ENCODE measurements at regions not wholly inside any gene's neighbourhood (a gene's known extent, or its start where the extent isn't known, plus 50 kb on each side); places are given as distances from the start of the nearest gene placed in this dataset.

- no peak for DNase-seq (ENCODE audit: low spot score)
These were observed 73.3 kb downstream of the RFC3 start for GRCh38 chr13:33891196-33891742.

- no peak for DNase-seq (ENCODE audit: low spot score)
These were observed 75.6 kb downstream of the RFC3 start for GRCh38 chr13:33893559-33893958.

GRCh38 chr13:33904431-33904830 lies 86.5 kb downstream of the RFC3 start:
- DNase-seq (ENCODE audit: low spot score) = no peak

- no peak for DNase-seq (ENCODE audit: low spot score)
These were observed 90.2 kb downstream of the RFC3 start for GRCh38 chr13:33908116-33908515.

DNA sequence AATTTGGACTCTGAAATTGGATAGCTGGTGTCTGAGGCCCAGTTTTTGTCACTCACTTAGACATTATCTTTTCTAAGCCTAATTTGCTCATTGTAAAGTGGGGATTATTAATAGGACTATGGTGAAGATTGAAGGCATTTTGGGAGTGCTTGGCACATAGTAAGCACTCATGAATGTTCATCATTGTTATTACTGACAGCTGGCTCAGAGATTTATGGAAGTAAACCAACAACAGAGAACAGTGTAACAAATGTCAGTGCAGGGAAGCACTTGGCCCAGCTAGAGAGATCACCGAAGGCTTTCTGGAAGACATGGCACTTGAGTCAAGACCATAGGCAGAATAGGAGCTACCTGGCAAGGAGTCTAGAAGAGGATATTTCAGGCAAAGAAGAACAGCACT lies 92.3 kb downstream of the RFC3 start:
- no peak for DNase-seq (ENCODE audit: low spot score)

GRCh38 chr13:33911521-33911920 lies 93.6 kb downstream of the RFC3 start:
- no peak for DNase-seq (ENCODE audit: low spot score)

DNA sequence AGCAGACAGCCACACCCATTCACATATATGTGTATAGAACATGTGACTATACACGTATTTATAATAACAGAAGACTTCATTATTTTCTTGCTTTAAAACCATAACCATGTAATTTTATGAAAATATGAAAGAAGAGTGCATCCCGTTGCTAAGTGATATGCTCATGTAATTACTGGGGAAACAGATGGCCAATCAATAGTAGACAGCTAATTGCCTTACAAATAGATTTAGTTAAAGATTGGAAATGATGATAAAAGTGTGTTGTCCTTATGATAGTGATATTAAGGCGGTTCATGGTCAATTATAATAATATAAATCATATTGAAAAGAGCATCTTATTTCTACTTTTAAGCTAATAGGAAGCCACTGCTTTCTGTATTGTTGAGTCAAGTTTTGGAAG lies 95.9 kb downstream of the RFC3 start:
- no peak for DNase-seq (ENCODE audit: low spot score)

DNA sequence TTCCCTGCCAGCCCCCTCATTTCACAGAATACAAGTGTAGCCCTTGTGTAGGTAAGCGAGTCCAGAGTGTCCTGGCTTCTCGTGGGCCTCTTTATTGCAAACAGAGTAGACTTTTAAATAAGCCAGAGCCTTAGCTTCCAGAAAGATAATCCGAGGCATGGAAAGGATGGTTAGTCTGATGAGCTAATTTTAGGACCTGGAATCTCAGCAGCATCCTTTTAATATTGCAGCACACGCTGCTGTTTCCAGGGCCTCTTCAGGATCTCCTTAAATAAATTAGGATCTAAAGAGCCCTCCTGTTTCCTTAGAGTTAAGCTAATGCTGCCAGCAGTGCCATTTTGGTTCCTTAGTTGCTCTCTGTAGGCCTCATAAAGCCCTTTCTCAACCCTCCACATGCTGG lies 99.2 kb downstream of the RFC3 start:
- peak; percentile 70 for DNase-seq (ENCODE audit: low spot score)

- peak; percentile 18 for DNase-seq (ENCODE audit: low spot score)
These were observed 100.4 kb downstream of the RFC3 start for GRCh38 chr13:33918199-33918932.

- DNase-seq (ENCODE audit: low spot score) = no peak
These were observed 101.2 kb downstream of the RFC3 start for GRCh38 chr13:33919120-33919519.

DNA sequence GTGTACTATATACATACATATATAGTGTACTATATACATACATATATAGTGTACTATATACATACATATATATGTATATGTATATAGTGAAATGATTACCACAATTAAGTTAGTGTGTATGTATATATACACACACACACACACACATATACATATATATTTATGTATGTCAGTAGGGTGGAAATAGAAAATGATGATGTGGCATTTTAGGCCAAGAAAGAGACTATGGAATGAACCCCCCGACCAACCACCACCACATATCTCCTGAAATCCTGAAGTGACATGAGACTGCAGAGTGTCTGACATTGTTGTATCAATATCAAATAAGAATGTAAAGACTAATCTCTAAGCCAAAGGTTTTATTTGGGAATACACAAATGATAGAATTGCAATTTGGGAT lies 107.6 kb downstream of the RFC3 start:
- DNase-seq (ENCODE audit: low spot score) = no peak

DNA sequence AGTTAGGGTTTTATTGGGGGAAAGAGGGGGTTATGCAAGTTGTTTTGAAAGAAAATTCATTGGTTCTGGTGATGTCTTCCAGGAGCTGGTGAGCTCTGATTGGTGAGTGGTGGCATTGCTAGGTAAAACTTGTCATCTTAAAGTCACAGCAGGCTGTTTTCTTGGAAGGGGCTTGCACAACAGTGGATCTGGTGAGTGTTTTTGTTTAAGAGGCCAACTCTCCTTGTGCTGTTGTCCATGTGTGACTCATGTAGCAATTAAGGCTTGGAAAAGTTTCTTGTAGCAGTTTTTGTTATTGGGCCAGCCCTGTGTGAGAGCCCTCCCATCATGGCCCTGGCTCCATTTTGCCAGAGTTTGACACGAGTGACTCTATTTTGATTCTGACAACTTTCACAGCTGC lies 109.4 kb downstream of the RFC3 start:
- no peak for DNase-seq (ENCODE audit: low spot score)

DNA sequence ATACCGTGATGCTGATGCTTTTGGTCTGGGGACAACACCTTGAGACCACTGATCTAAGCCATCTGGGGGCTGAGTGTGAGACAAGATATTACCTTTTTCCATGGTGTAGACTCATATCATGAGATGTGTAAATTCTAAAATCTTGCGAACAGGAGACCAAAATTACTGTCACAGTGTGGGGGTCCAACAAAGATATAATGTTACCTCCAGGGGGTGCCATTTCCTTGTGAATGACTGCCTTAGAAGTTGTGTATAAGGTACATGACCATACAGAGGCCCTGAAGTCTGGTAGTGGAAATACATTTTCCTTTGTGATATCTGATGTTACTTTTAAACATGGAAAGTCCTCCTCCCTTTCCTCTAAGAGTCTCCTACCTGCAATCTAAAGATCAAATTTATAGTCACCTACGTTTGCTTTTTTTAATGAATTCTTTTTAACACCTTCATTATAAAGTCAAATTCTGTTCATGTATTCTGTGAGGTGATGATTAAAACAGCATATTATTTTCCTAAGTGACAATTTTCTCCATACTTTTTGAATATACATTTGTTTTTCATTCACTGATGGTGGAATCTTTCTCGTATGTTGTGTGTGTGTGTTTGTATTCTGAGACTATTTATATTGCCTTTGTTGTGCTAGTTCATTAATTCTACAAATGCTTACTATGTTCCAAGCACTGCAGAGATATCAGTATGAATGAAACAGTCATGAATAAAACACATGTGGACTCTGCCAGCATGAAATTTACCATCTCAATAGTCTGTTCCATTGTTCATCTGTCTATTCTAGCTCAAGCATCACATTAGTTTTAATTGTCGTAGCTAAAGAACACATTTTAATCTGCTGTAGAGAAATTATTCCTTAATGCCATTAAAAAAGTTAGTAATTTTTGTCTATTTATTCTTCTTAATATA lies 113.7 kb downstream of the RFC3 start:
- peak; percentile 40 for DNase-seq (ENCODE audit: low spot score)

DNA sequence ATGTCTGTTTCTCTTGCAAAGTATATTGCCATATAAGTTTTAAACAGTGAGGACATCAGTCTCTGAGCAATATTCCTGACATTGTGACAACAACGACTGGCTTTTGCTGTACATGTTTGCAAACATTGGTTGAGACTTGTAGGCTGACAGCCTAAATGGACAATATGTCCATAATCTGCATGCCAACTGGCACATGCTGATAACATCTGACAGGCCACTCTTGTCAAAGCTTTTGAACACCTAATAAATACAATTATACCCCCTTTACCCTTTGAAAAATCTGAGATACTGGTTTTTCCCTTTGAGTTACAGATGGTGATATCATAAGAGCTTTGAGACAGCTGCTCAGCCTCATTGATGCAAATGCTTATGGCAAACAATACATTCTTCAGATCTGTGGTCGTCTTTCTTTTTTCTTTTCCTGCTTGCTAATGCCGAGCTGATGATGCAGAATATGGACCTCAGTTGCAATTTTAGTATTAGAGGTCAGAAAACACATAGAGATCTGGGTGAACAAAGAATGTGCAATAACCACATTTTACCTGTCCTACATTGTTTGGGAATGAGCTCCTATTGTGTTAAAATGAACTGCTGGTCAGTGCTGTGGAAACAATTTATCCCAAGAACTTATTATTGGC lies 114.9 kb downstream of the RFC3 start:
- peak; percentile 5 for DNase-seq (ENCODE audit: low spot score)

- DNase-seq (ENCODE audit: low spot score) = no peak
These were observed 115.9 kb downstream of the RFC3 start for GRCh38 chr13:33933810-33934209.

- DNase-seq (ENCODE audit: low spot score) = no peak
These were observed 116.4 kb downstream of the RFC3 start for GRCh38 chr13:33934343-33934742.

GRCh38 chr13:33934951-33935371 lies 117.0 kb downstream of the RFC3 start:
- DNase-seq (ENCODE audit: low spot score) = peak; percentile 6

GRCh38 chr13:33935969-33936368 lies 118.0 kb downstream of the RFC3 start:
- DNase-seq (ENCODE audit: low spot score) = no peak

DNA sequence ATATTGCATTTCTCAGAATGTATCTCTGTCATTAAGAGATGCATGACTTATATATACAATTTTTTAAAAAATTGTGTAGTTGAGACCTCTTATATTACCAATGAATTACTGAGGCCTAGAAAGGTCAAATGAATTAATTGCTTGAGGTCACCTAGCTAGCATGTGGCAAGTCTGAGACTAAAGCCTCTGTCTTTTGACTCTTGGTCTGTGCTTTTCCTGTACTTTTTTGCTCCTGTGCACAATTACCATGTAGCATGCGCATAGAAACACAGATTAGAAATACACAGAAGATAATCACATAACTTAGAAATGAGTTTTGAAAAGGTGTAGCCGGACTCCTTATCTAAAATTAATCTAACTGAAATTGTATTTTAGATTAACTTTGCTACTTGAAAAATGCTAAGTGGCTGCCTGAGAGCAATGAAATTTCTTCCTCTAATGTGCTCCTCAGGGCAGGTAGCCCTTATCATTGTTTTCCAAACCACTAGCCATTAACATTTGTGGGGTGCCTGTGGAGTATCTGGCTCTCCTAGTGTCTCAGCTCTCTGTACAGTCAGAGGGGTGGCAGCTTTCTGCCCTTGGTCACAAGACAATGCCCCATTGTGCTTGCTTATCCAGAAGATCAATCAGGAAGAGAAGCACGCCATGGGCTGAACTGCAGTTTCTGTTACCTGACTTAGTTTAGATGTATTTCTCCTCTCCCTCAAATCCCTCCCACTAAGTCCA lies 119.6 kb downstream of the RFC3 start:
- no peak for DNase-seq (ENCODE audit: low spot score)

DNA sequence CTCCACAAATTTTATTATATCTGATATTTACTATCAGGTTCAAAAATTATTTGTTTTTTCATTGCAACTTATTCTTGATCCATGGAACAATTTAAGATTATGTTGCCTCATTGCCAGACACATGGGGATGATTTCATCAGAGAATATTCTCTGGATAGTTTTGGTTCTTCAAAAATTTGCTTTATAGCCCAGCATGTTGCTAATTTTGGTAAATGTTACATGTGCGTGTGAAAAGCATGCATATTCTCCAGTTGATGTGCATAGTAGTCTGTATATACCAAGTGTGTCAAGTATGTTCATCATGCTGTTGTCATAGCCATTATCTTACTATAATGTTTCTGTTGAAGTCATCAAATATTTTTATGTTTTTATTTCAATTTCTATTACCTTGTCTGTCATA lies 122.3 kb downstream of the RFC3 start:
- DNase-seq (ENCODE audit: low spot score) = no peak

GRCh38 chr13:33940898-33941297 lies 122.9 kb downstream of the RFC3 start:
- no peak for DNase-seq (ENCODE audit: low spot score)
